ENCODE measurements at regions not wholly inside any gene's neighbourhood (a gene's known extent, or its start where the extent isn't known, plus 50 kb on each side); places are given as distances from the start of the nearest gene placed in this dataset.

GRCh38 chr2:52343010-52343409 is 1311.1 kb upstream of the NRXN1 start (continued):
- TF ChIP-seq REST (IDR thresholded peaks at IDR 0.05; ENCODE audit: unreplicated experiment): no peak
- TF ChIP-seq EZH2phosphoT487 (IDR thresholded peaks at IDR 0.05; ENCODE audit: unreplicated experiment): no peak

DNA sequence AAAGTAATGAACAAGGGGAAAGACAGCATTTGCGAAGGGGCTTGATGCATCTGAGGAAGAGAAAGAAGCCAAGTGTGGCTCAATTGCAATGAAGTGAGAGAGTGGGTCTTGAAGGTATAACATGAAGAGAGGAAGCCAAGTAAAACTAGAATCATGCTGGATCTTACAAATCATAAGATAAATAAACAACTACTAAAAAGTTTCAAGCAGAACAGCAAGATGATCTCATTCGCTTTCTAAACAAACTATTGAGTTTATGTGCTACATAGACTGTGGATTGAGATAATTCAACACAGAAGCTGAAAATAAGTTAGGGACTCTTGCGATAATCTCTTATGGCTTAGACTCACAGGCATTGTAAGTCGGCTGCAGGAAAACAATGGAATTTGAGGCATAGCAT is 1310.5 kb upstream of the NRXN1 start:
- no peak for ATAC-seq
- TF ChIP-seq, protein P1, sequence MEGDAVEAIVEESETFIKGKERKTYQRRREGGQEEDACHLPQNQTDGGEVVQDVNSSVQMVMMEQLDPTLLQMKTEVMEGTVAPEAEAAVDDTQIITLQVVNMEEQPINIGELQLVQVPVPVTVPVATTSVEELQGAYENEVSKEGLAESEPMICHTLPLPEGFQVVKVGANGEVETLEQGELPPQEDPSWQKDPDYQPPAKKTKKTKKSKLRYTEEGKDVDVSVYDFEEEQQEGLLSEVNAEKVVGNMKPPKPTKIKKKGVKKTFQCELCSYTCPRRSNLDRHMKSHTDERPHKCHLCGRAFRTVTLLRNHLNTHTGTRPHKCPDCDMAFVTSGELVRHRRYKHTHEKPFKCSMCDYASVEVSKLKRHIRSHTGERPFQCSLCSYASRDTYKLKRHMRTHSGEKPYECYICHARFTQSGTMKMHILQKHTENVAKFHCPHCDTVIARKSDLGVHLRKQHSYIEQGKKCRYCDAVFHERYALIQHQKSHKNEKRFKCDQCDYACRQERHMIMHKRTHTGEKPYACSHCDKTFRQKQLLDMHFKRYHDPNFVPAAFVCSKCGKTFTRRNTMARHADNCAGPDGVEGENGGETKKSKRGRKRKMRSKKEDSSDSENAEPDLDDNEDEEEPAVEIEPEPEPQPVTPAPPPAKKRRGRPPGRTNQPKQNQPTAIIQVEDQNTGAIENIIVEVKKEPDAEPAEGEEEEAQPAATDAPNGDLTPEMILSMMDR (conservative IDR thresholded peaks at IDR 0.05; ENCODE audit: low read depth in 2 of 2): no peak
- no peak for TF ChIP-seq REST (IDR thresholded peaks at IDR 0.05; ENCODE audit: unreplicated experiment)
- TF ChIP-seq CREB1 (CRISPR knock-in tag; IDR thresholded peaks at IDR 0.05; ENCODE audit: low read depth): no peak
- TF ChIP-seq ZNF462 (CRISPR knock-in tag; IDR thresholded peaks at IDR 0.05): no peak
- no peak for TF ChIP-seq ZNF331 (CRISPR knock-in tag; IDR thresholded peaks at IDR 0.05; ENCODE audit: low read depth)
- TF ChIP-seq ZNF114 (CRISPR knock-in tag; IDR thresholded peaks at IDR 0.05): no peak
- no peak for TF ChIP-seq EZH2 (IDR thresholded peaks at IDR 0.05; ENCODE audit: low read depth, unreplicated experiment)
- TF ChIP-seq STAT1 (IDR thresholded peaks at IDR 0.05; ENCODE audit: unreplicated experiment): no peak
- no peak for TF ChIP-seq POLR2AphosphoS5 (IDR thresholded peaks at IDR 0.05; ENCODE audit: low read depth)
- no peak for TF ChIP-seq EZH2phosphoT487 (IDR thresholded peaks at IDR 0.05; ENCODE audit: unreplicated experiment)

More for the DNA sequence above, 1310.5 kb upstream of the NRXN1 start:
- Histone ChIP-seq H3K27ac (ENCODE audit: low read depth) (no peak overlapping the region), H3K4me3 (no peak overlapping the region), H3F3A (replicated peaks; ENCODE audit: low read depth) (no peaks in the 10 kb centered on the region), H4K20me1 (replicated peaks; ENCODE audit: insufficient read depth) (no peaks in the 10 kb centered on the region), H3K4me1 (ENCODE audit: insufficient read depth) (peaks cover 61% of the 10 kb centered on the region), H3K27me3 (ENCODE audit: insufficient read depth) (no peaks in the 10 kb centered on the region), H3K79me2 (replicated peaks; ENCODE audit: insufficient read depth) (no peaks in the 10 kb centered on the region), H3K4me2 (no peak overlapping the region), H2AFZ (no peak overlapping the region), H3K9me2 (ENCODE audit: insufficient read depth) (no peaks in the 10 kb centered on the region), H3K36me3 (ENCODE audit: insufficient read depth) (no peaks in the 10 kb centered on the region)
- Mint-ChIP-seq H3K4me1 (peaks cover 62% of the 10 kb centered on the region), H3K36me3 (ENCODE audit: low read depth) (no peaks in the 10 kb centered on the region), H3K4me3 (no peak overlapping the region), H3K27ac (no peak overlapping the region), H3K27me3 (ENCODE audit: insufficient read depth, low read depth, poor library complexity) (peaks cover 4% of the 10 kb centered on the region), H3K9me3 (no peaks in the 10 kb centered on the region)
- DNase-seq (ENCODE audit: low spot score): no peak

All from GM23338 (cell line).